Stimulated activated CD4-positive, alpha-beta T cell treated with anti-CD3 and anti-CD28 coated beads, Interleukin-15, amount 100 ng/mL, for 48 hours (primary cell): ENCODE measurements at regions not wholly inside any gene's neighbourhood (a gene's known extent, or its start where the extent isn't known, plus 50 kb on each side); places are given as distances from the start of the nearest gene placed in this dataset.

ENCODE experiments used
- DNase-seq, 2 donors: peaks; one replicate each; pipeline ENCODE4 v3.0.0-alpha.2; 2020; ENCODE audit warnings: low read depth in 2 of 2

DNA sequence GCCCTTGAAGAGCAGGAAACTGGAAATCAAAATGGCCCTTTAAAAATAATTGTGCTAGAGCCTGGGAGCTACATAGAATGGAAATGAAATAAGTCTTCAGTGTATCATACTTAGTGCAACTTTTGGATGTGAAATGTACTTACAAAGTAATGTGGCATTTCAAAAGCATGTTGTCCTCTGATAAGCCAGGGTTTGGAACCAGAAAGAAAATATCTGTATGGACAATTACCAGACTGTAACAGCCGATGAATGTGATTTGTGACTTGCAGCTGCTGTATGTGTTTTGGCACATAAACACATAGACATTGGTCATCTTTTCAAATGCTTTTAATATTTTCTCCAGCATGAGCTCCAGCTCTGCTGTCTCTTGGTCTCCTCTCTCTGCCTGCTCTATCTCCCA, 546.4 kb downstream of the OMA1 start:
- no peak for DNase-seq

DNA sequence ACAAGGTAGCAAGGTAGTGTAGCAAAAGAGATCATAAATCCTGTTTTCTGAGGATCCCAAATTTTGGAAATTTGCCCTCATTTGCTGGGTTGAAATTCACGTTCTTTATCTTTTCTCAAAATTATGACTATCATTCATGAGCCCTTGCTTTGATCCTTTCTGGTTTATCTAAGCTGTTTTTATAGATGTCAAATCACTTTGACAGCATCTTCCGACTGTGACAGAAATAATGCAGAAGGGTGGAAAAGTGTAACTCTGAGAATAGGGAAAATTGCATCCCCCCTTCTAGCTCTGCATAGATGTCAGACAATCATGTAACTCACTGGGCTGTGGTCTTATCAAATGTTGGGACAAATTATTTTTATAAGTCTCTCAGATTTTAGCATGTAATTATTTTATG, 550.1 kb downstream of the OMA1 start:
- DNase-seq, result no peak

DNA sequence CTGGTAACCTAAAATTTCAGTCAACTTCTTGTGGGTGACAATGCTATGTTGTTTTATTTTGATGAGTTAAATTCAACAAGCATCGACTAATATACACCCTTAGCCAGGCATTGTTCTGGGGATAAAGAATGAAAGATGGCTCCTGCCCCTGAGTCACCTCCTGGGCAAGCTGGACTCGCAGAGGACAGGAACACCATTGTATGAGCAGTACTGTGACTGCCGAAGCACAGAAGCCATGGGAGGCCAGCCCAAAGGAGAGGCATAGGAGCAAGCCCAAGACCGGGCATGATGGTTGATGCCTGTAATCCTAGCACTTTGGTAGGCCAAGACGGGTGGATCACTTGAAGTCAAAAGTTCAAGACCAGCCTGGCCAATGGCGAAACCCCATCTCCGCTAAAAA, 555.2 kb downstream of the OMA1 start:
- no peak for DNase-seq

DNA sequence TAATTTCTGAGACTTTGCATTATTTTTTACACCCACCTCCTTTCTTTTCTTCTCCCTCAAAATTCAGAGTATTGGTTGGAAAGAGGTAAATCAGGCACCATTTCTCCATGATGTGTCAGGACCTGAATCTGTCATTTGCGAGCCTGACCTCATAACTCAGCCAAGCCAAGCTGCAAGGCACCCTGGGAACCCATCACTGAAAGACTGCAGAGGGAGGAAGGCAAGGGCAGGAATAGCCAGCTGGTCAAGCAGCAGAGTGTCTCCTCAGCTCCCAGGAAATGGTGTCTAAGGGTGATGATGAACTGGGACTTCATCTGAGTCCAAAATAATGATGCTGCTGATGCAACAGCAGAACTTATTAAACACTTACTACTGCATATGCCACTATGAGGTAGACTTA, 556.6 kb downstream of the OMA1 start:
- no peak for DNase-seq

DNA sequence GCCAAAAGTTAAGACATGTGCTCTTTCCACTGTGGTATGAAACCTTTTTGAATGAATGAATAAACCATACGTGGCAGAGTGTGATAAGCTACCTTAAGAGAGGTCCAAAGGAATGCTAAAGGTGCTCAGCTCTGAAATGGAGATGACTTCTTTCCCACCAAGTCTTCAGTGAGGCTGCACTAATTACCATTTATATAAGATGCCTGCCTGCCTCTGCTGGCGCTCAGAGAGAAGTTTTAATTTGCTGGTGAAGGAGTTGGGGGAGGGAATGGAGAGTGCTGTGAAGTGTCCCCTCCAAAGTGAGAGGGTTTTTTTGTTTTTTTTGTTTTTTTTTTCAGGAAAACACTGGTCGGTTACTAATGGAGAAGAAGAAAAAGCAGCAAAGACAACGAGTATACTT, 559.0 kb downstream of the OMA1 start:
- DNase-seq, result no peak

DNA sequence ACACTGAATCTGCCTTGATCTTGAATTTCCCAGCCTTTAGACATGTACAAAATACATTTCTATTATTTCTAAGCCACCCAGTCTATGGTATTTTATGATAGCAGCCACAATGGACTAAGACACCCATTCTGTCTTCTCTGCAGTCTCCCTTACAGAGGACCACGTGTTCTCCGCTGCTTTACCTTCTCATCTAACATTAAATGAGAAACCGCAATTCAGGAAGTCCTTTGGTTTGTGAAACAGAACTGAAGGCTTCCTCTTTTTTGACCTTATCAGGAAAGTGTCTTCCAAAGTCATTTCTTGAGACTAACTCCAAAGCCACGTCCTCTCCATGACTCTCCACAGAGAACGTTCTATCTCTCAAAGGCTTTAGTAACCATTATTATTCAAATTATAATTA, 560.1 kb downstream of the OMA1 start:
- no peak for DNase-seq

DNA sequence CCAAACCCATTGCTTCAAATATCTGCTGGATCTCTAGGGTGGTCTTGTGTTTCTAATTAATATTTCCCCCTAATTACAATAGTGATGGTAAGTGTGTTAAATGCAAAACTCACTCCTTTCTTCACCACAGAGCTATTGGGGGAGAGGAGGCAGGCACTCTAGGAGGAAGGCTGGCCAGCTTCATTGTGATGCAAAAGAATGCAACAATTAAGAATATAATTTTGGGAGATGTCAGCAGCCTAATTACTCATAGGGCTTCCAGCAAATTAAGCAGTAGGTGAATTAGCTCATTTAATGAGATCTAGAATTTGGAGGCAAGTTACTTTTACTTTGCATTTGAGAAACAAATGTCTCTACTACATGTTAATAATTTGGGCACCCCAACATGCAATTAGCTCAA, 560.4 kb upstream of the DAB1 start:
- DNase-seq, result no peak

DNA sequence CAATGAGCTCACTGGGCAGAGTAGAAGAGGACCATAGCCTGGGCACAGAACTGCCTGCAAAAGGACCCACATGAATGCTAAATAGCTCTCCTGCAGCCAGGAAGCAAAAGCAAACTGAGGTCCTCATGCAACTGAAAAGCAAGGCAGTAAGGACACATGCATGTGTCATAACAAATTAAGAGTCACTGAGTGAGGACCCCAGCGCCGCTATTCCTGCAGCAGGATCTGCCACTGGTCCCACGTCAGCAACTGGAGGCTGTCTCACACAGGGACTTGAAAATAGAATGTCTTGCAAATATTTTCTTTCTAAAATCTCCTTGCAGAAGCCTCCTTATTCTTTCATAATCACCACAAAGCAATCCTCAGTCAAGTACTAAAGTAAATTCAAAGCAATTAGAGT, 559.6 kb upstream of the DAB1 start:
- DNase-seq, result no peak

DNA sequence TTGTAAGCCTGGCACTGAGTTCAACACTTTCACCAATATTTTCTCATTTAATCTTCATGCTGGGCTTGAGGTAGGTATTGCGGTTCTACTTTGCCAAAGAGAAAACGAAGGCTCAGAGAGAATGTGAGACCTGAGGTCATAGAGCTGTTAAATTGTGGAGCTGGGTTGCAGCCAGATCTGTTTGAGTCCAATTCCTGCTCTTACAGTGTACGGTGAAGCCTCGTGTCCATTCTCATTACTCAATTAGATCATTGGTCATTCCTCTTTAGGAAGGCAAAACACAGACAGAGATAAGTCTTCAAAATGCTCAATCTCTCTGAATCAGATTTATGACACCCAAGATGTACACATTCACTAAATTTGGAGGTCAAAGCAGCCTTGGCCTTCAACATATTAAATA, 559.0 kb upstream of the DAB1 start:
- DNase-seq, result no peak

DNA sequence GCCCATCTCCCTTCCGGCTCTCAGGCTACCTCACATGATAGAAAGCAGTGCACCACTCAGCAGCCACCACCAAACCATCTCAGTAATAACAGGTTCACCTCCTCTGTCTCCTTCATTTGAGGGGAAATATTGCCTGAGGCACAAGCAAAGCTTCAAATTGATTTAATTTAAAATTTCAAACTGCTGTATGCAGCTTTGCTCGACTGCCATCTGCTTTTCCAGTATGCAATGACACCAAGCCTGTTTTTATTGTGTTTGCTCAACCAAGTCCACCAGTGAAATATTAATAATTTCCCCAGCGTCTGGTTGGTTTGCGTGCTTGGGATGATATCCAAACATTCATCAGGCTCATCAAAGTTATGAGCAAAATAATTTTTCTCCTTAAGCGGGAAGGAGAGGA, 552.4 kb upstream of the DAB1 start:
- DNase-seq, result no peak

DNA sequence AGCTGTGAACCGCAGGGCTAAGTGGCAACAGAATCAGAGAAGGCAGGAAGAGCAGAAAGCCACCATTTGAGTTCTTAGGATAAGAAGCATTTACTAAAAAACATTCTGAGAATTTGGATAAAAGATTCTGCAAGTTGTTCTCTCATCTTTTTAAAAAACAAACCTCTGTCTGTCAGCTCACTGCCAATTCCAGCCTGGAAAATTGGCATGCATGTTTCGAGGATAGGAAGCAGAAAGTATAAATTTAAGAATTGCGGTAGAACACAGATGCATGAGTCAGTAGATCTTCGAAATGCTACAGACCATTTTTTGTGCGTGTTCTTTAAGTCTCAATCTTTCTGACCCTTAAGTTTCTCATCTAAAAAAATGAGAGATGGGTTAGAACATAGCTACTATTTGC, 544.5 kb upstream of the DAB1 start:
- no peak for DNase-seq

DNA sequence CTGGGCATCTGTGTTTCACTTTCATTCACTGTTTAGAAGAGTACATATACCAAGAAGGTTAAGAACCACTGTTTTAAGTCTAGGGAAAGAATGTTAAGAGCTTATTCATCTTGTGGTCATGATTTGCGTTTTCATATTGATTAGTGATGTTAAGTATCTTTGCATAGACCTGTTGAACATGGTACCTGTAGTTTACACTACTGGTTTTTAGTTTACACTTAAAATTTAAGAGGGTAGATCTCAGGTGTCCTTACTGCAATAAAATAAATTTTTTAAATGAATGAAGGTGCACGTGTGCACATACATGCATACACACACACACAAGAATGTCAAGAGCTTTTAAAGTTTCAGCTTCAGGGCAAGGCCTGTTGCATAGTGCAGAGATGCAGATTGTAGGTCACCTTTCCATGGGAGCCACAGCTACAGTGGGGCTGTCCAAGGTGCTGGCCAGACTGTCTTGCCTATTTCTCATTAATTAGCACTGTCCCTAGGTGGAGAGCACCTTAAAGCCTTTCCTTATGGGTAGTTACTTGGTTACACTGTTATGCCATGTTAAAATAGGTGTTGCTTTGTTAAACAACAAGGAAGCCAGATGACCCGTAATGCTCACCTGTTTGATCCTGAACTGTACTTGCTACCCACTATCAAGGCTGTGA, 543.0 kb upstream of the DAB1 start:
- DNase-seq, result no peak

DNA sequence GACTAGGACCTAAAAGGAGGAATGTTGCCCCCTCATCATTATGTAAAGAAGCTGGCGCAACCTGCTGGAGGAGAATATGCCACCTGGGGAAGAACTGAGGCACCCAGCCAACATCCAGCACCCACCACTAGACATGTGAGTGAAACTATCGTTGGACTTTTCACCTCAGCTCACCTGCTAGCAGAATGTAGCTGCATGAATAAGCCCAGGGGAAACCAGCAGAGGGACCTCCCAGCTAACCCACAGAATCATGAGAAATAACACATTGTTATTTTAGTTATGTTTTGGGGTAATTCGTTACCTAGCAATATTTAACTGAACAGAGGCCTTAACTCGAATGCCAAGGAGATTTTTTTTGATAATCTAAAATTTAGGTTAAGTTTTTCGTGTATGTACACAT, 542.5 kb upstream of the DAB1 start:
- DNase-seq, result no peak

DNA sequence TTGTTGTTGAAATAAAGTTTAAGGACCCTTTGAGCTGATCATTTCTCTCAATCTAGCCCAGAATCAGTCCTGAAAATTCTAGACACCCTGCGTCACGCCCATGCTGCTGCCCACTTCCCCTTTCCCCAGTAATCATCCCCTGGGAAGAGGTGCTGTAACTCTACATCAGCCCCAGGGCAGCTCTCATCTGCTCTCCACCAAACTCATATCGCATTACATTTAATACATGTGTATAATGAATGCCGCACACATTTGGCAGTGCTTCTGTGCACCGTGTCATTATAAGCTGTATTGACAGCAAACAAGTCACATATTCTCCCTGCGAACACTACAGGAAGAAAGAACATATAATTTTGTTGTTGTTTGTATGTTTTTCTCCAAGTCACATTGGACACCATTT, 539.7 kb upstream of the DAB1 start:
- no peak for DNase-seq

DNA sequence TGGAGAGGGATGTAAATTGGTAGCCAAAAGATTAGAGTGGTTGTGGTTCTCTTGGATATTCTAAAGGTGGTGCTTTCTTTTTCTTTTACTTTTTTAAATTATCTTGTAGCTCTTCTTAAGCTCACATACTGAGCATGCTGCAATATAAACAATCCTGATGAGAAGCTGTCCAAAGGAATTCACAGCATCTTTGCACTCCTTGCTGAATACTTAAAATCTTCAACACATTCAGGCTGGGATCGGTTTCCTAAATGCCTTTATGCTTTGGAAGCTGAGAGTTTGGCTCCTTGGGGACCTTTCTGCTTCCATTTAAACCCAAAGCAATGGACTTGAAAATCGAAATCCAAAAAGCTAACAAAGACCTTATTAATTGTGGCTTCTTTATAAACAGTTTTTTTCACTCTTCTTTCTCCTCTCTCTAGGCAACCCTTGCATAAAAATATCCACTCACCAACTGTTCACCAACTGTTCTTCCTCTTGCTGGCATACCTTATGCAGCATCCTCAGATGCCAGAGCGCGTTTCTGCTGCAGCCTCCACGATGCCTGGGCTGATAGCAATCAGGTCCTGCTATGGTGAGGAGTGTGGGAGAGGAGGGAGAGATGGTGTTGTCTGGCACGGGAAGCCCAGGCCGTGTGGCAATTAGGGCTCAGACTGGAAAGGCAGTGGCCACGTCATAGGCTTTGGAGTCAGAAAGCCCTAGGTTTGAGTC, 535.8 kb upstream of the DAB1 start:
- DNase-seq, result no peak

DNA sequence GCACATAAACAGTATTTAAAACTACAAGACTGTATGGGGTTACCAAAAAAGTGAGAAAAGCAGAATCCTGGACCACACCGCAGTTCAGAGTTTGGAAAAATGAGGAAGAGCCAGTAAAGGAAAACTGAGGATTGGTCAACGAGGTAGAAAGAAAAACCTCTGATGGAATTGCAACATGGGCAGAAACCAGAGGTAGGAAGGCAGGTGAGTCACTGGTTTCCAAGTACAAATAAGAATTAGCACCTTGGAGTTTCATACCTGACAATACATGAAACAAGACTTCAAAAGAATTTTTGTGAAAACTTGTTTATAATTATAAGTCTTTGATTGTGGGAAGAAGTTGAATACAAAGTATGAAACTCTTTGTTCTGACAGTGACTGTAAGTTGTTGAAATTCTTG, 533.7 kb upstream of the DAB1 start:
- DNase-seq, result no peak

DNA sequence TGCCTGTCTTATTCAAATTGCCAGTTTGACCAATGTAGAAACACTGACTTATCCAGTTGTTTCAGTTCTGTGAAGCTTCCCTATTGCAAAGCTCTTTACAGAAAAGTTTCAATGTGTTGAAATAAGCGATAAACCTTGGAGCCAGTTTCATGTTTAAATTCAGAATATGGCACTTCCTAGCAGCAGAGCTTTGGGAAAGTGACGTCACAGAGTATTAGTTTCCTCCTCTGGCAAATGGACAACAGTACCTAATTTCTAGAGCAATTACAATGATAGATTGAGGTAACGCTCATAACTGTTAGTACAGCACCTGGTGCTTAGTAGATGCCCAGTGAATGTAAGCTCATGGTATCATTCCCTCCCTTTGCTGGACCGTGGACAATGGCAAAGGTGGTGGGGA, 527.5 kb upstream of the DAB1 start:
- DNase-seq, result no peak

DNA sequence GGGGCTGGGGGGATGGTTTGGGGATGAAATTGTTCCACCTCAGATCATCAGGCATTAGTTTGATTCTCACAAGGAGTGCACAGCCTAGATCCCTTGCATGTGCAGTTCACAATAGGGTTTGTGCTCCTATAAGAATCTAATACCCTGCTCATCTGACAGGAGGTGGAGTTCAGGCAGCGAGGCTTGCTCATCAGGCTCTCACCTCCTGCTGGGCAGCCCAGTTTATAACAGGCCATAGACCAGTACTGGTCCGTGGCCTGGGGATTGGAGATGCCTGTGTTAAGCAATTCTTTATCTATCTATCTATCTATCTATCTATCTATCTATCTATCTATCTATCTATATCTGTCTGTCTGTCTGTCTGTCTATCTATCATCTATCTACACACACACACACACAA, 525.3 kb upstream of the DAB1 start:
- DNase-seq, result no peak

DNA sequence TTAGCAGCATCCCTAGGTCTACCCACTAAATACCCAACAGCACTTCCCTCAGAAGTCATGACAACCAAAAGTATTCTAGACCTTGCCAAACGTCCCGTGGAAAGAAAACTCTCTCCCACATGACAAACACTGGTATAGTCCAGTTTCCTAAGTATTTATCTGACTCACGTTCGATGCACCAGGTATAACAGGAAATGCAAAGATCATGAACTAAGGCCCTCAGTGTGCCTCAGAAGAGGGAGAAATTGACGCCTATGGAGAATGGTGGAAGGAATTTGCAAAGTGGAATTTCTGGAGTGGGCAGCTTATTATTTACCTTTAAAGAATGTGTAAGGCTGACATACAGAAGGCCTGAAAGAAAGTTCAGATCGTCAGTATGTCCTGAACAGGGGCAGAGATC, 523.6 kb upstream of the DAB1 start:
- no peak for DNase-seq

DNA sequence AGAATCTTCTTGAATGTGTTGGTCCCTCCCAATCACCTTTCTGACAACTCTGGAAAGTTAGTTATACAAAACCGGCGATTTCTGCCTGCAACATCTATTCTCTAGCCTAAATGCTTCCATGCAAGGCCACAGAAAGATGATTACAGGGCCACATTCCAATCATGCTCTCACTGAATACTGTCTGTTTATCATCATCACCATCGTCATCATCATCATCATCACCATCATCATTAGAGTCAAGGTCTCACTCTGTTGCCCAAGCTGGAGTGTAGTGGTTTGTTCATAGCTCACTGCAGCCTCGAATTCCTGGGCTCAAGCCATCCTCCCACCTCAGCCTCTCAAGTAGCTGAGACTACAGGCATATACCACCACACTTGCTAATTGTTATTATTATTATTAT, 521.2 kb upstream of the DAB1 start:
- DNase-seq, result no peak

DNA sequence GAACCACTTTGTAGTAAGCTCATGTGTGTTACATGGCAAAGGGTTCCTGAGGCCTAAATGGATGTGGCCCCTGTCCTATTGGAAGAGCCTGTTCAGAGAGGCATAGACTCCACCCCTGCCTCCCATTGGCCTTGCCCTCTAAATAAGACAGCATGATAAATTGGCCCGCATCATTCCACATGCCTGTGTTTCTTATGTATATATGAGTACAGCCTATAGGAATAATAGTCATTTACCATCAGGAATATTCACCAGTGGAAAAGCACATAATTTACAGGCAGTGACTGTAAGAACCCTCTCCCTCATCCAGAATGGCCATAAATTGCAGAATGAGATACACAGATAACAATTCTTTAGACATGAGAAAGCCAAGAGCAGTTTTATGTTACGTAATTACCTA, 519.5 kb upstream of the DAB1 start:
- DNase-seq, result no peak

DNA sequence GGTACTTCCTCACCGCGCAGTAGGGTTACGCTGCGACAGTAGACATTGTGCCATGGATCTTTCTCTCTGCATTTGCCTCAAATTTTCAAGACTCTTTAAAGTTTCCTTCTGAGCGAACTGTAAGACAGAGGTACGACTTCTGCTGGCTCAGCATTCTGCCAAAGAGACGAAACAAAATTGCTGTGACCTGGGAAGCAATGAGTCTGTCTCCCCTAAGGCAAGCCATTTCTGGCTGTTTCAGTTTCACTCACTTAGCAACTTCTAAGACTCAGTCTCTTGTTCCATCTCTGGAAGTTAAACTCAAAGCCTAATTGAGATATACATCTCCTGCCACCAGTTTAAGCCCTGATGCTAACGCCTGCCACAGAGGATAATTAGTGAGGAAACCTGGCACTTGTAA, 510.9 kb upstream of the DAB1 start:
- DNase-seq, result no peak

DNA sequence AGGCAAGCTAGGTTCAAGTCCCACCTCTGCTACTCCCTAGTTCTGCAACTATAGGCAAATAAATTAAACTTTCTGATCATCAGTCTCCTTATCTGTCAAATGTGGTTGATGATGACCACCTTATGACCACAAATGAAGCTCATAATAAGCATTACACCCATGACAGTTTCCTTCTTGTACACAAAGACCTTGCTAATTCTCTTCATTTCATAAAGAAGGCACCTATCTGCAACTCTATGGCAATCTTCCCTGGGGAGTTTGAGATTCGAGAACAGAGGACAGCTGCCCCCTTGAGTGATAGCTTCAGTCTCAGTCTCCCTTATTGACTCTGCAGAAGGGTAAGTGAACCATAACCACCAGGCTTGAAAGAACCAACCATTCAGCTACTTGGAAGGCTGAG, 503.1 kb upstream of the DAB1 start:
- DNase-seq, result no peak

DNA sequence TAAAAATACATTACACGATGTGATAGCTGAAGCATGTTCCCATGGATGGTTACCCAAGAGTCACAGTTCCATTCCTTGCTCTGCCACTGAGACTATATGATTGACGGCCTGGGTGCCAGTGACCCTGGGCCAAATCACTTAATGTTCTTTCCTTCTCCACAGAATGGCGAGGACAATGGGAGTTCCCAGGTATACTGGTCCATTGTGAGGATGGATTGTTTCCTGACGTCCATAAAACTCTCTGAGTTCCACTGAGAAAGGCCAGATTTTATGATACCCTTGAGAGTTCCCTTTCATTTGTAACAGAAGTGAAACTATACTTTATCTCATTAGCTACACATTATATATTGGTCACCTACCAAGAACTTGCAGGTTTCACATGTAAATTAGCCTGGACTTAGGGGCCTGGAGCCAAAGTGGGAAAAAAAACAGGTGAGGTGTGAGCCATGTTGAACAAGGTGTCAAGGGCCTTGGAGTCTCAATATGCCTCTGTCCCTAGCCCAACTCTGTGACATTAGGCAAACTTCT, 502.2 kb upstream of the DAB1 start:
- no peak for DNase-seq
